Stimulated activated CD8-positive, alpha-beta memory T cell treated with anti-CD3 and anti-CD28 coated beads, Interleukin-2, amount 100 ng/mL, for 1 hour (primary cell): ENCODE measurements at regions not wholly inside any gene's neighbourhood (a gene's known extent, or its start where the extent isn't known, plus 50 kb on each side); places are given as distances from the start of the nearest gene placed in this dataset.

Experiments used
- DNase-seq, 2 donors: peaks; one replicate each; pipeline ENCODE4 v3.0.0-alpha.2; 2020; ENCODE audit warnings: low read depth in 2 of 2

DNA sequence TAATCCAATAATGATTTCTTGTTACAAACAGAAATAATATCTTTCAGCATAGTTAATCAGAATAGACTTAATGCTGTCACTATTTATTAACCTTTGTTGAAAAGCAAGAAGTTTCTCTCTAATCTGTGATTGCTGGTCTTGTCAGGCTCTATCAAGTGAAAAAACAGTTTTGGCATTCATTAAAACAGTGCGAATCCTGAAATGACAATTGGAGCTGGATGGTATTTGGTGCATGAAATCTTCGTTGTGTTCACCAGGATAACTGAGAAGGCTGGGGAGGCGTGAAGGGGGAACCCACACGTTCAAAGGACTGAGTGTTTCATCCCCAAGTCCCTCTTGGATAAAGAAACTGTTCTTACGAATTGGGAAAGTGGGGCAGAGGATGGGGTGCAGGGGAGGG lies 190.2 kb upstream of the MYL2 start:
- DNase-seq = no peak

DNA sequence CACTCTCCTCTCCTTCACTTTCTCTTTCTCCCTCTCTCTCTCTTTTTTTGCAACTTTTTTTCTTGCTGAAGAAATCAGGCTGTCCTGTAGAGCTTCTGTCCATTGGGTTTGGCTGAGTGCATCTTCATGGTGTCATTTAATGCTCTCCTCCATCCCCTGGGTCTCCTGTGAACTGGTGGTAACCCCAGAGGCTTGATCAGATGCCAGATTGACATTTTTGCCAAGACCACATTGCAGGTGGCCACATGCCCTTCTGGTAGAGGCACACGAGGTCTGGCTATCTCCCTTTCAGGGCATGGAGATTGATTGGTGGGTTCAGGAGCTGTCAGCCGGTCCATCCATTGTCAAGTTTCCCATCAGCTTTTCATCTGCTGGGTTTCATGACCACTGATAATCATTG lies 188.3 kb upstream of the MYL2 start:
- DNase-seq = no peak

GRCh38 chr12:111107392-111108178 lies 187.2 kb upstream of the MYL2 start:
- DNase-seq = no peak

- no peak for DNase-seq
Observed at GRCh38 chr12:111105294-111105693, 184.9 kb upstream of the MYL2 start.

- DNase-seq = no peak
Observed at GRCh38 chr12:111103583-111103982, 183.2 kb upstream of the MYL2 start.

GRCh38 chr12:111102102-111102739 lies 181.8 kb upstream of the MYL2 start:
- DNase-seq = no peak

- DNase-seq = no peak
Observed at GRCh38 chr12:111101003-111101402, 180.6 kb upstream of the MYL2 start.

DNA sequence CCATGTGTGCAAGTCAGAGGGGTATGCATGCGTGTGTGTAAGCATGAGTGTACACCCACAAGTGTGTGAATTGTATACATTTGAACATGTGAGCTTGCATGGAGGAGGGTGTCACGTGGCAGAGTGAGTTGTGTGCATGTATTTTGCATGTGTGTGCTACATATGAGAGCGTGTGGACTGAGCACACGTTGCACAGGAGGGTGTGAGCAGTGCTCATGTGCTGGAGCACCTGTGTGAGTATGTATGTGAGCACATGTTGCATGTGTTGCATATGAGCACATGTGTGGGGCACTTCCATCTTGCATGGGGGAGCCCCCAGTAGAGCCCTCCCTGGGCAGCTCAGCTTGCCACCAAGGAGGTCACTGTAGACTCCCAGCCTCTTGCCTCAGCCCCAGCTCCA lies 180.2 kb upstream of the MYL2 start:
- DNase-seq = no peak

GRCh38 chr12:111100003-111100402 lies 179.6 kb upstream of the MYL2 start:
- DNase-seq = no peak

GRCh38 chr12:111099186-111099585 lies 178.8 kb upstream of the MYL2 start:
- no peak for DNase-seq

GRCh38 chr12:111094157-111095010 lies 174.0 kb upstream of the MYL2 start:
- DNase-seq = no peak

DNA sequence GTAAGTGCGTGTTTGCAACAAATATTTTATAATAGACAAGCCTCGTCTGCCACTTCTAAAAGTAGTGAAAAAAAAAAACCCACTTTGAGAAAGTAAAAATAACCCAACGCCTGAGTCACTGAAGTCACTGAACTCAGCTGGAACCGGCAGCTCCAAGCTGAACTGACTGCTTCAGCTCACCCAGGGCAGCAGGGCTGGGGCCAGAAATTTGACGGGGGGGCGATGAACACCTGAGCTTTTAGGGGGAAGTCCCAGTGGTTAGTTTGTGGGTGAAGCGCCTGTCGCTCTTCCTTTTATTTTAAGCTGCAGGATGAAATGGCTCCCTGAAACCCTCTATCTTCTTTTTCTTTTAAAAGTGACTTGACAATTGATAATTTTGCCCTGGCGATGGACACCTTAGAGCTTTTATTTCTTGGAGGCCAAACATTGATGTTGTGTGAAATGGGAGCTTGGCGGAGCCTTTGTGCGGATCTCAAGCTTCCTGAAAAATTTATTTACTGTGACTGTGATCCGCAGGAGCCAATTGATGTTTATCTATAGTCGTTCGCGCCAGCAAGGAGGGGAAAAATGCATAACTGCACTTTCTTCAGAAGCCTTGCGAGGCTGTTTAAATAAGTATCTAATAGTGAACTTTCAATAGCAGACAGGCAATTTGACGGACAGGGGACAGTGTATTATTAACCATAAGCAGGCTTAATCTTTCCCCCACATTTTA lies 173.2 kb upstream of the MYL2 start:
- no peak for DNase-seq

- no peak for DNase-seq
Observed at GRCh38 chr12:111091051-111091450, 170.7 kb upstream of the MYL2 start.

GRCh38 chr12:111089616-111090015 lies 169.2 kb upstream of the MYL2 start:
- DNase-seq = no peak

GRCh38 chr12:111088409-111088808 lies 168.0 kb upstream of the MYL2 start:
- no peak for DNase-seq

DNA sequence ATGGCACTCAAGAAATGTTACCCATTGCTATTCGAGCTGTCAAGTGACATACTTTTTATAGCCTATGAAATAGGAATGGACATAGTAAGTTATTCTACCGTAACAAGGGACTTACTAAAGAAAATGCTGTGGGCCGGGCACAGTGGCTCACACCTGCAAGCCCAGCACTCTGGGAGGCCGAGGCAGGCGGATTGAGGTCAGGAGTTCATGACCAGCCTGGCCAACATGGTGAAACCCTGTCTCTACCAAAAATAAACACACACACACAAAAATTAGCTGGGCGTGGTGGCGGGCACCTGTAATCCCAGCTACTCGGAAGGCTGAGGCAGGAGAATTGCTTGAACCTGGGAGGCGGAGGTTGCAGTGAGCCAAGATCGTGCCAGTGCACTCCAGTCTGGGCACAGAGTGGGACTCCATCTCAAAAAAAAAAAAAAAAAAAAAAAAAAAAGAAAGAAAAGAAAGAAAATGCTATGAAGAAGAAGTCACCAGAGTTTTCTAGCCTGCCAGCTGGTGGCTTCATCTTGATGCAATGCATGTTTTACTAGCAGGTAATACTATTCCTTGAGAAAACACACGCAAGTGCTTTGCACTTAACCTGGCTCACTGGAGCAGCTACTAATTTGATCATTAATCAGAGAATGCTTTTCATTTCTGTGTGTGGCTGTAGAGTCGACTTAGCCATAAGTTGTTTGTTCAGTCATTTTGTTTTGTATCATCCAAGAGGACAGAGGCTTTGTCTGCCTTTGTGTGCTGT lies 166.7 kb upstream of the MYL2 start:
- DNase-seq = no peak

DNA sequence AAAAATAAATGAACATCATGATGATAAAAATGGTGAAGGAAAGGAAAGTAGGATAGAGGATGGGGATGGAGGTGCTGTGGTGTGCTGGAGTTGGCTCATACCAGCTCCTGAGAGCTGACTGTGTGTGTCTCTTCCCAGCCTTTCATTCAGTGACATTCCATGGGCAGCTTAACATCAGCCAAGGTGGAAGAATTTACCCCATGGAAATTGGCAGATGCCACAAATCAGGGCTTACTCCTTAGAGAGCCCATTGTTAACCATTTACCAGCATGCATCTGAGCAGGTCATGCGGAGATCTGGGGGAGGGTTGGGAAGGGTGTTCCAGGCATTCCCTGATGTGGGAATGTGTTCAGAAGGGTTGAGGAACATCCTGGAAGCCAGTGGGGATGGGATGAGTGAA lies 164.7 kb upstream of the MYL2 start:
- DNase-seq = no peak

- no peak for DNase-seq
Observed at GRCh38 chr12:111084605-111085004, 164.2 kb upstream of the MYL2 start.

DNA sequence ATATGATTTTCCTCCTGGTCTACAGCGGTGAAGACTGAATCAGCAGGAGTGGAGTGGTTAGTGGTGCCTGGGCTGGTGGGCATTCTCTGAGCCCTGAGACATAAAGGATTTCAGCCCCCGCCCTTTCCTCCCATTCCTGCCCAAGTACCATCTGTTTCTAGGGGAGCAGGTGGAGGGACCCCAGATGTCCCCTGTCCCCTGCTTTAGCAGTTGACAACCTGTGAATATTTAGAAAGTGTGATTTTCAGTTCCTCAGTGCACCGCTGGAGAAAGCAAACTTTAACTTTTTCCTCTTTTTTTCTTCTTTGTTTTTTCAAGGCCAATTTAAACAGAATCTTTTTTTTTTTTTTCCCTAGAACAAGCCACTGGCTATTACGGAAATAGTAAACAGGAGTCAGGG lies 163.8 kb upstream of the MYL2 start:
- DNase-seq = no peak

DNA sequence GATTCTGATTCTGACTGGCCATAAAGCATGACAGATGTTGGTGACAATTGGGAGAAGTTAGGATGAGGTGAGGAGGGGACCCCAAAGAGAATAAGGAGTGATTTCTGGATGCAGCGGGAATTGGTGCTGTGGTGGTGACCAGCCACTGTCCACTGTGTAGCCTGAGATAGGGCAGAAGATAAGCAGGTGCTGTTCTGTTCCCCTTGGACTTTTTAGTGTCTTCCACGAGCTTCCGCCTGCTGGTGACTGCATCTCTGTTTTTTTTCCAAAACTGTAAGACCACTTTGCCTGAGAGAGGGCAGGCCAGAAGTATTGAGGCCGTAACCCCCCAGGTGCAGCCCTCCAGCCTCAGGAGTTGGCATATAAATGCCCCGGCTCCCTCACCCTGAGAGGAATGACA lies 161.2 kb upstream of the MYL2 start:
- DNase-seq = no peak

GRCh38 chr12:111078731-111079130 lies 158.4 kb upstream of the MYL2 start:
- DNase-seq = no peak
